Fibroblast of pulmonary artery (primary cell): ENCODE measurements at regions not wholly inside any gene's neighbourhood (a gene's known extent, or its start where the extent isn't known, plus 50 kb on each side); places are given as distances from the start of the nearest gene placed in this dataset.

Experiments used
- DNase-seq: peaks from one replicate; pipeline ENCODE4 v3.0.0-alpha.2; 2010; ENCODE audit warnings: low read depth
- H3K4me3 ChIP-seq: replicated peaks from 2 replicates; pipeline ENCODE4 v1.5.1; 2011; ENCODE audit warnings: low read depth, mild to moderate bottlenecking, control low read depth, low read length, moderate library complexity
- CTCF ChIP-seq: IDR thresholded peaks from 2 replicates; pipeline ENCODE4 v1.5.1; 2011; ENCODE audit warnings: mild to moderate bottlenecking, control low read depth, low read length, inconsistent platforms; ENCODE audit errors: missing control alignments

GRCh38 chr12:17215759-17216570 lies 610.0 kb upstream of the LMO3 start:
- H3K4me3 ChIP-seq, result no peak overlapping the region
- no peak for DNase-seq
- TF ChIP-seq CTCF, result no peak

- TF ChIP-seq CTCF, result no peak
- DNase-seq, result no peak
- H3K4me3 ChIP-seq, result no peak overlapping the region
These were observed 609.0 kb upstream of the LMO3 start for GRCh38 chr12:17214929-17215328.

GRCh38 chr12:17206553-17206952 lies 600.6 kb upstream of the LMO3 start:
- no peak for DNase-seq
- TF ChIP-seq CTCF, result no peak
- H3K4me3 ChIP-seq, result no peak overlapping the region

- no peak overlapping the region for H3K4me3 ChIP-seq
- no peak for DNase-seq
- no peak for TF ChIP-seq CTCF
These were observed 598.5 kb upstream of the LMO3 start for GRCh38 chr12:17204289-17205054.

- no peak for DNase-seq
- H3K4me3 ChIP-seq, result no peak overlapping the region
- TF ChIP-seq CTCF, result no peak
These were observed 597.5 kb upstream of the LMO3 start for GRCh38 chr12:17203497-17203896.

- no peak for TF ChIP-seq CTCF
- H3K4me3 ChIP-seq, result no peak overlapping the region
- DNase-seq, result no peak
These were observed 592.0 kb upstream of the LMO3 start for GRCh38 chr12:17197971-17198370.
